ENCODE measurements at regions not wholly inside any gene's neighbourhood (a gene's known extent, or its start where the extent isn't known, plus 50 kb on each side); places are given as distances from the start of the nearest gene placed in this dataset.

DNA sequence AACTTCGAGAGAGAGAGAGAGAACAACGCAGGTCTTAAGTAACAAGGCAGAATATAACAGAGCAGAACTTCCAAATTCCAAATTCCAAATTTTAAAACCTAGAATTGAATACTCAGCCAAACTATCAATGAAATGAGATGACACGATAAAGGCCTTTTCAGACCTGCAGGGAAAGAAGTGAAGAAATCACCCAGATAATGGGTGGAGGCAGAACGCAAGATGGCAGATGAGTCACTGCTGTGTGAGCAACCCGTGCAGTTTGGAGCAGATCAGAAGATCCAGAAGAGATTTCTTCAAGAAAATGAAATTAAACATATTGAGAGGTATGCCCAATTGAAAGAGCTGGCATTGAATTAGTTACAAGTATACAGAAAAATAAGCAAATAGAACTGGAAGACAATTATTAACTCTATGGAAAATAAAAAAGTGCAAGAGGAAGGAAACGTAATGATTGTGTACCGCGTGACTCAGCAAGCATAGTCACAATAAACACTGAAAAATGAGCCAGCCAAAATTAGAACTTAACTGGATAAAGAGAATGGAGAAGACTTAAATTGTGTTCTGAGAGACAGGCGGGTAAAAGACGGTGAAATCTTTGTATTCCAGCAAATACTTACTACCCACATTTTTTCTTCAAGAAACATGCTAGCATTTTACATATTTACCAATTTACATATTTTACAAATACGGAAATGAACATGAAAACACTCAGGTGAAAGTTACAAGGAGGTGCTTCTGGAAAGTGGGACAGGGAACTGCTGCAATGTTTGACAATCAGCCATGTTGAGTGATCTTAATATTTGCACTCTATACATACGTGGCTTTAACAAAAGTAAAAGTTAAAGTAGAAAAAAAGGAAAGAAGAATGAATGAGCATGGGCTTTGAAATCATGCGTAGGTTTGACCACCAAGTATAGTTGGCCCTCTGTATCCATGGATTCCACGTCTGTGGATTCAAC is 87.9 kb upstream of the CDYL start:
- no peak for DNase-seq (ENCODE audit: low spot score)
- Histone ChIP-seq H3K9me3 (ENCODE audit: low read length) (no peaks in the 10 kb centered on the region), H3K27ac (ENCODE audit: low read depth, low read length, poor library complexity, severe bottlenecking) (no peak overlapping the region), H3K79me2 (ENCODE audit: insufficient read depth, low read depth, low read length) (no peaks in the 10 kb centered on the region), H2AFZ (ENCODE audit: low read length) (no peak overlapping the region), H3K36me3 (ENCODE audit: insufficient read depth, low read length) (no peaks in the 10 kb centered on the region), H3K9me2 (ENCODE audit: insufficient read depth, low read length) (no peaks in the 10 kb centered on the region), H3K4me2 (ENCODE audit: low read length) (no peak overlapping the region), H3K4me3 (ENCODE audit: low read depth, low read length, poor library complexity, severe bottlenecking) (no peak overlapping the region), H3K4me1 (ENCODE audit: insufficient read depth, low read length, poor library complexity, severe bottlenecking) (no peaks in the 10 kb centered on the region), H4K20me1 (ENCODE audit: insufficient read depth, low read length) (no peaks in the 10 kb centered on the region)
- ChIA-PET POLR2A (no interaction called here), CTCF (ENCODE audit: unreplicated experiment) (no interaction called here)
- TF ChIP-seq, protein P1, sequence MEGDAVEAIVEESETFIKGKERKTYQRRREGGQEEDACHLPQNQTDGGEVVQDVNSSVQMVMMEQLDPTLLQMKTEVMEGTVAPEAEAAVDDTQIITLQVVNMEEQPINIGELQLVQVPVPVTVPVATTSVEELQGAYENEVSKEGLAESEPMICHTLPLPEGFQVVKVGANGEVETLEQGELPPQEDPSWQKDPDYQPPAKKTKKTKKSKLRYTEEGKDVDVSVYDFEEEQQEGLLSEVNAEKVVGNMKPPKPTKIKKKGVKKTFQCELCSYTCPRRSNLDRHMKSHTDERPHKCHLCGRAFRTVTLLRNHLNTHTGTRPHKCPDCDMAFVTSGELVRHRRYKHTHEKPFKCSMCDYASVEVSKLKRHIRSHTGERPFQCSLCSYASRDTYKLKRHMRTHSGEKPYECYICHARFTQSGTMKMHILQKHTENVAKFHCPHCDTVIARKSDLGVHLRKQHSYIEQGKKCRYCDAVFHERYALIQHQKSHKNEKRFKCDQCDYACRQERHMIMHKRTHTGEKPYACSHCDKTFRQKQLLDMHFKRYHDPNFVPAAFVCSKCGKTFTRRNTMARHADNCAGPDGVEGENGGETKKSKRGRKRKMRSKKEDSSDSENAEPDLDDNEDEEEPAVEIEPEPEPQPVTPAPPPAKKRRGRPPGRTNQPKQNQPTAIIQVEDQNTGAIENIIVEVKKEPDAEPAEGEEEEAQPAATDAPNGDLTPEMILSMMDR (conservative IDR thresholded peaks at IDR 0.05; ENCODE audit: low read length): no peak
- TF ChIP-seq EZH2phosphoT487 (IDR thresholded peaks at IDR 0.05; ENCODE audit: borderline replicate concordance, low read depth, low read length): no peak
- intact Hi-C loops (cut with micrococcal nuclease; ENCODE audit: unreplicated experiment): no loop called here
- no TSS peak for BruUV-seq (replicated peaks)

DNA sequence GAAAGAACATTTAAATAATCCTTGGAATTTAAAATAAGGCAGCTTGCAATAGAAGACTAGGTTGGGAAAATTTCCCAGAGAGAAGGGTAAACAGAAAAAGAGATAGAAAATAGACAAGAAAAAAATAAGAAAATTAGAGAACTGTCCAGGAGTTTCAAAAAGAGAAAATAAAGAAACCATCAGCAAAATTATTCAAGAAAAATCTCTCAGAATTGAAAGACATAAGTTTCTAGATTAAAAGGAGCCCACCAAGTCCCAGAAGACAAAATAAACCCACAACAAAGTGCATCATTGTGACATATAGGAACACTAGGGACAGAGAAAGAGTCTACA is 88.6 kb upstream of the CDYL start:
- no peak overlapping the region for H3K27ac ChIP-seq (ENCODE audit: low read depth, low read length, poor library complexity, severe bottlenecking)
- DNase-seq (ENCODE audit: low spot score): no peak
- H3K9me3 ChIP-seq (ENCODE audit: low read length): no peaks in the 10 kb centered on the region
- H3K4me3 ChIP-seq (ENCODE audit: low read depth, low read length, poor library complexity, severe bottlenecking): no peak overlapping the region
- H3K9me2 ChIP-seq (ENCODE audit: insufficient read depth, low read length): no peaks in the 10 kb centered on the region
- intact Hi-C loops (cut with micrococcal nuclease; ENCODE audit: unreplicated experiment): no loop called here
- no TSS peak for BruUV-seq (replicated peaks)
- POLR2A ChIA-PET: no interaction called here
- no peaks in the 10 kb centered on the region for H3K4me1 ChIP-seq (ENCODE audit: insufficient read depth, low read length, poor library complexity, severe bottlenecking)
- CTCF ChIA-PET (ENCODE audit: unreplicated experiment): no interaction called here
- H3K4me2 ChIP-seq (ENCODE audit: low read length): no peak overlapping the region
- no peaks in the 10 kb centered on the region for H3K36me3 ChIP-seq (ENCODE audit: insufficient read depth, low read length)
- H2AFZ ChIP-seq (ENCODE audit: low read length): no peak overlapping the region
- H3K79me2 ChIP-seq (ENCODE audit: insufficient read depth, low read depth, low read length): no peaks in the 10 kb centered on the region
- no peaks in the 10 kb centered on the region for H4K20me1 ChIP-seq (ENCODE audit: insufficient read depth, low read length)
- TF ChIP-seq, protein P1 (conservative IDR thresholded peaks at IDR 0.05; ENCODE audit: low read length): no peak
- no peak for TF ChIP-seq EZH2phosphoT487 (IDR thresholded peaks at IDR 0.05; ENCODE audit: borderline replicate concordance, low read depth, low read length)

GRCh38 chr6:4682431-4683097 is 93.6 kb upstream of the CDYL start:
- Histone ChIP-seq H4K20me1 (ENCODE audit: insufficient read depth, low read length) (no peaks in the 10 kb centered on the region), H3K4me3 (ENCODE audit: low read depth, low read length, poor library complexity, severe bottlenecking) (no peak overlapping the region), H3K9me2 (ENCODE audit: insufficient read depth, low read length) (no peaks in the 10 kb centered on the region), H2AFZ (ENCODE audit: low read length) (no peak overlapping the region), H3K9me3 (ENCODE audit: low read length) (no peaks in the 10 kb centered on the region), H3K4me1 (ENCODE audit: insufficient read depth, low read length, poor library complexity, severe bottlenecking) (no peaks in the 10 kb centered on the region), H3K4me2 (ENCODE audit: low read length) (no peak overlapping the region), H3K79me2 (ENCODE audit: insufficient read depth, low read depth, low read length) (no peaks in the 10 kb centered on the region), H3K27ac (ENCODE audit: low read depth, low read length, poor library complexity, severe bottlenecking) (no peak overlapping the region), H3K36me3 (ENCODE audit: insufficient read depth, low read length) (no peaks in the 10 kb centered on the region)
- TF ChIP-seq EZH2phosphoT487 (IDR thresholded peaks at IDR 0.05; ENCODE audit: borderline replicate concordance, low read depth, low read length): no peak
- TF ChIP-seq, protein P1 (conservative IDR thresholded peaks at IDR 0.05; ENCODE audit: low read length): no peak
- intact Hi-C loops (cut with micrococcal nuclease; ENCODE audit: unreplicated experiment): no loop called here
- DNase-seq (ENCODE audit: low spot score): no peak
- BruUV-seq (replicated peaks): no TSS peak
- ChIA-PET CTCF (ENCODE audit: unreplicated experiment) (no interaction called here), POLR2A (interaction anchor here (0.9 kb wide), 2 partner anchors 9 to 10 kb away, joined by 3 to 4 read pairs; no protein-coding TSS in a partner anchor)
